HEK293 (cell line): ENCODE measurements at regions not wholly inside any gene's neighbourhood (a gene's known extent, or its start where the extent isn't known, plus 50 kb on each side); places are given as distances from the start of the nearest gene placed in this dataset.

ENCODE experiments used
- CTCF ChIA-PET: fragments of 350-600 bp; formaldehyde crosslinking; extraction: SDS; loops from one replicate; lab custom pipeline; 2021; ENCODE audit warnings: antibody characterized with exemption; lab: Yijun Ruan, JAX
- POLR2A ChIA-PET: fragments of 300-600 bp; formaldehyde crosslinking; extraction: SDS; loops from one replicate; lab custom pipeline; 2020; ENCODE audit warnings: antibody characterized with exemption, inconsistent platforms; lab: Yijun Ruan, JAX
- H3K27ac ChIP-seq: fragments of 200-500 bp; sonication (Bioruptor generic); 2 replicates; pipeline ENCODE4 v1.5.1; 2014; ENCODE audit warnings: low read depth, low read length, control low read depth, inconsistent platforms; ENCODE audit errors: extremely low read depth
- H3K36me3 ChIP-seq, 2 experiments: fragments of 200-500 bp in 1 of 2; sonication (Bioruptor generic) in 1 of 2; 1 replicate in 1 of 2; 2 replicates in 1 of 2; pipeline ENCODE4 v1.5.1; 2014 to 2017; ENCODE audit warnings: inconsistent platforms in 2 of 2, low read length in 2 of 2; ENCODE audit not compliant: control insufficient read depth in 2 of 2, insufficient read depth in 1 of 2
- H3K4me1 ChIP-seq: fragments of 200-500 bp; sonication (Bioruptor generic); 2 replicates; pipeline ENCODE4 v1.5.1; 2014; ENCODE audit warnings: mild to moderate bottlenecking, low read length, inconsistent platforms; ENCODE audit not compliant: control insufficient read depth, insufficient read depth
- H3K4me3 ChIP-seq: 2 replicates; pipeline ENCODE4 v1.5.1; 2011; ENCODE audit warnings: low read depth, mild to moderate bottlenecking, control low read depth, low read length, moderate library complexity
- H3K9me3 ChIP-seq: fragments of 200-500 bp; sonication (Bioruptor generic); 2 replicates; pipeline ENCODE4 v1.5.1; 2014; ENCODE audit warnings: low read depth, low read length, inconsistent platforms; ENCODE audit not compliant: control insufficient read depth, insufficient read depth
- BCL11B ChIP-seq: fragments of 450-650 bp; formaldehyde crosslinking; IDR thresholded peaks from 2 replicates; pipeline ENCODE4 v1.5.1; 2016; ENCODE audit warnings: low read depth, missing biosample characterization, missing genetic modification characterization
- HOXA7 ChIP-seq: sonication (generic); formaldehyde crosslinking; IDR thresholded peaks from 2 replicates; pipeline ENCODE4 v1.8.1; 2022; ENCODE audit warnings: missing genetic modification reagents, borderline replicate concordance
- OVOL3 ChIP-seq: fragments of 450-650 bp; formaldehyde crosslinking; IDR thresholded peaks from 2 replicates; pipeline ENCODE4 v1.5.1; 2016; ENCODE audit warnings: missing biosample characterization, missing genetic modification characterization
- REPIN1 ChIP-seq: fragments of 450-650 bp; formaldehyde crosslinking; IDR thresholded peaks from 2 replicates; pipeline ENCODE4 v1.5.1; 2017; ENCODE audit warnings: missing biosample characterization, missing genetic modification characterization, low read depth
- ZBTB48 ChIP-seq: fragments of 450-650 bp; formaldehyde crosslinking; IDR thresholded peaks from 2 replicates; pipeline ENCODE4 v1.5.1; 2016; ENCODE audit warnings: missing biosample characterization, missing genetic modification characterization
- ZFP3 ChIP-seq: fragments of 450-650 bp; formaldehyde crosslinking; IDR thresholded peaks from 2 replicates; pipeline ENCODE4 v1.5.1; 2016; ENCODE audit warnings: low read depth, missing biosample characterization, missing genetic modification characterization
- ZNF114 ChIP-seq: fragments of 450-650 bp; formaldehyde crosslinking; IDR thresholded peaks from 2 replicates; pipeline ENCODE4 v1.5.0; 2017; ENCODE audit warnings: missing biosample characterization, missing genetic modification characterization
- ZNF133 ChIP-seq: fragments of 450-650 bp; formaldehyde crosslinking; IDR thresholded peaks from 2 replicates; pipeline ENCODE4 v1.5.1; 2016; ENCODE audit warnings: missing biosample characterization, missing genetic modification characterization
- ZNF140 ChIP-seq: fragments of 450-650 bp; formaldehyde crosslinking; IDR thresholded peaks from 2 replicates; pipeline ENCODE4 v1.5.1; 2016; ENCODE audit warnings: missing biosample characterization, missing genetic modification characterization
- ZNF19 ChIP-seq: fragments of 450-650 bp; formaldehyde crosslinking; IDR thresholded peaks from 2 replicates; pipeline ENCODE4; 2016; ENCODE audit warnings: missing biosample characterization, missing genetic modification characterization, low read depth
- ZNF311 ChIP-seq: fragments of 450-650 bp; formaldehyde crosslinking; IDR thresholded peaks from 2 replicates; pipeline ENCODE4 v1.5.1; 2017; ENCODE audit warnings: missing biosample characterization, missing genetic modification characterization, borderline replicate concordance
- ZNF514 ChIP-seq: fragments of 450-650 bp; formaldehyde crosslinking; IDR thresholded peaks from 2 replicates; pipeline ENCODE4 v1.5.1; 2016; ENCODE audit warnings: missing biosample characterization, missing genetic modification characterization
- ZNF529 ChIP-seq: fragments of 450-650 bp; formaldehyde crosslinking; IDR thresholded peaks from 2 replicates; pipeline ENCODE4 v1.5.1; 2017; ENCODE audit warnings: missing genetic modification characterization, missing biosample characterization; ENCODE audit not compliant: insufficient replicate concordance
- ZNF530 ChIP-seq: fragments of 450-650 bp; formaldehyde crosslinking; IDR thresholded peaks from 2 replicates; pipeline ENCODE4 v1.5.1; 2016; ENCODE audit warnings: low read depth, missing biosample characterization, missing genetic modification characterization
- ZNF548 ChIP-seq: fragments of 450-650 bp; formaldehyde crosslinking; IDR thresholded peaks from 2 replicates; pipeline ENCODE4 v1.5.1; 2016; ENCODE audit warnings: missing biosample characterization, missing genetic modification characterization
- ZNF558 ChIP-seq: fragments of 450-650 bp; formaldehyde crosslinking; IDR thresholded peaks from 2 replicates; pipeline ENCODE4 v1.5.1; 2016; ENCODE audit warnings: missing biosample characterization, missing genetic modification characterization
- ZNF621 ChIP-seq: fragments of 450-650 bp; formaldehyde crosslinking; IDR thresholded peaks from 2 replicates; pipeline ENCODE4 v1.5.1; 2017; ENCODE audit warnings: missing biosample characterization, missing genetic modification characterization
- ZNF670 ChIP-seq: fragments of 450-650 bp; formaldehyde crosslinking; IDR thresholded peaks from 2 replicates; pipeline ENCODE4 v1.5.1; 2016; ENCODE audit warnings: missing biosample characterization, missing genetic modification characterization, low read depth
- ZNF701 ChIP-seq: fragments of 450-650 bp; formaldehyde crosslinking; IDR thresholded peaks from 2 replicates; pipeline ENCODE4 v1.5.1; 2016; ENCODE audit warnings: missing biosample characterization, missing genetic modification characterization
- ZNF776 ChIP-seq: fragments of 450-650 bp; formaldehyde crosslinking; IDR thresholded peaks from 2 replicates; pipeline ENCODE4 v1.5.0; 2017; ENCODE audit warnings: missing biosample characterization, missing genetic modification characterization, borderline replicate concordance
- ZNF785 ChIP-seq: fragments of 450-650 bp; formaldehyde crosslinking; IDR thresholded peaks from 2 replicates; pipeline ENCODE4 v1.5.1; 2016; ENCODE audit warnings: missing biosample characterization, missing genetic modification characterization
- ZNF830 ChIP-seq: fragments of 450-650 bp; IDR thresholded peaks from 2 replicates; pipeline ENCODE4 v1.5.0; 2018; ENCODE audit warnings: missing biosample characterization, missing genetic modification characterization, low read depth, mild to moderate bottlenecking, moderate library complexity
- TF ChIP-seq, protein P1 (sequence below): fragments of 450-650 bp; formaldehyde crosslinking; IDR thresholded peaks from 2 replicates; pipeline ENCODE4 v1.5.1; 2017; ENCODE audit warnings: missing biosample characterization, missing genetic modification characterization
- TF ChIP-seq, protein P2 (sequence below): fragments of 450-650 bp; formaldehyde crosslinking; IDR thresholded peaks from 2 replicates; pipeline ENCODE4 v1.5.1; 2016; ENCODE audit warnings: missing biosample characterization, missing genetic modification characterization
- TF ChIP-seq, protein P3 (sequence below): fragments of 450-650 bp; IDR thresholded peaks from 2 replicates; pipeline ENCODE4 v1.5.1; 2018; ENCODE audit warnings: missing biosample characterization, missing genetic modification characterization

DNA sequence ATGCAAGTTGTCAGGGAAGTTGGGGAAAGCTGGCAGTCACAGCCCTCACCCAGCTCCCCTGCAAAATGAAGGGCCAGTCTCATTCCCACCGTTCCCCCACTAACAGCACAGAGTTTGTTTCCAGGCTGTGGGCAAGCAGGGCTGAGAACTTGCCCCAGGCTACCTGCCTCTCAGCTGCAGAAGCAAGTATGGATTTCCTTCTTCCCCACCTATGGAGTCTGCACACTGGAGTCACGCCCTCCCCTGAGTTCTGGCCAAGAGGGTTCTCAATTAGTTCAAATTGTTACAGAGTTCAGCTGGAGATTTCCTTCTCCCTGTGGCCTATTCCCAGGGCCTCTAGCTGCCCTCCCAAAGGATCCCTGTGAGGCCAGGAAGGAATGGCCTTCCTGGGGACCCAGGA, 90.1 kb upstream of the ATP11B start (continued):
- TF ChIP-seq HOXA7: no peak
- TF ChIP-seq ZNF133: no peak
- TF ChIP-seq ZNF530 (tag by site-specific recombination): no peak
- no peak for TF ChIP-seq ZNF558

DNA sequence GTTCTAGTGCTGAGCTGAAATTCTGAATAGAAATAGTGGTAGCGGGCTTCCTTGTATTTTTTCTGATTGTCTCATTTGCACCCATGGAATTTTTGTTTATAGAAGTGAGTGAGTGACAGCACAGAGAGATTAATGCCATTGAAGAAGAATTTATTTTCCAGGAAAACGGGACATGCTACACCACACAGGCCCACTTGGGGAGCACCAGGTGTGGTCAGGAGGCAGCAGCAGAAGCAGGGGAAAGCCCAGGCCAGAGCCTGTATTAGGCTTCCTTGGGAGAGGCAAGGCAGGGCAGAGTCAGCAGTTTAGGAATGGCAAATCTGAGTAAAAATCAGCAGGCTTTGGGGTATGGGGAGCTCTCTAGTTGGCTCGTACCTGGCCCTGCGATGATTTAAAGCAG, 88.4 kb upstream of the ATP11B start:
- no peaks in the 10 kb centered on the region for H3K9me3 ChIP-seq
- no peak overlapping the region for H3K4me3 ChIP-seq
- H3K27ac ChIP-seq: no peak overlapping the region
- H3K4me1 ChIP-seq: no peaks in the 10 kb centered on the region
- H3K36me3 ChIP-seq: no peaks in the 10 kb centered on the region
- TF ChIP-seq ZNF830 (tag by site-specific recombination) (no peak), ZNF529 (no peak), ZNF670 (no peak), ZNF514 (tag by site-specific recombination) (no peak), BCL11B (tag by site-specific recombination) (no peak)
- POLR2A ChIA-PET: no interaction called here
- CTCF ChIA-PET: interaction anchor here (0.5 to 2.1 kb wide), 3 partner anchors 8 to 821 kb away, joined by 3 to 7 read pairs (median 4); no protein-coding TSS in a partner anchor

DNA sequence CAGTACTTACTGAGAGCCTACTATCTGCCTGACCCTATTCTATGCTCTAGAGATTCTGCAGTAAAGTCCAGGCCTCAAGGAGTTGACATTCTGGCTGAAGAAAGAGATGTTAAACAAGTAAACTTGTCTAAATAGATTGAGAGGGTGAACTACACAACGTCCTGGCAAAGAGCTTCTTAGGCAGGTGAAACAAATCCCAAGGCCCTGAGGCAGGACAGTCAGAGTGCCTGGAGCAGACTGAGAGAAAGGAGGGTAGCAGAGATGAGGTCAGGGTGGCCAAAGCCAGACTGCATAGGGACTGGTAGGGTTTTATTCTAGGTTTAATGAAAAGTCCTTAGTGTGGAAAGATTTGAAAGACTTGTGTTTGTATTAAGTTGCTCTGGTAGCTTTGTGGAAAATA, 84.5 kb upstream of the ATP11B start:
- Histone ChIP-seq H3K4me1 (no peaks in the 10 kb centered on the region), H3K4me3 (no peak overlapping the region), H3K9me3 (no peaks in the 10 kb centered on the region), H3K36me3 (no peaks in the 10 kb centered on the region)
- ChIA-PET CTCF (interaction anchor here (0.6 to 1.0 kb wide), 3 partner anchors 25 to 550 kb away, joined by 3 to 6 read pairs (median 4); no protein-coding TSS in a partner anchor), POLR2A (no interaction called here)
- TF ChIP-seq ZNF776 (tag by site-specific recombination) (no peak), OVOL3 (tag by site-specific recombination) (no peak), ZNF548 (tag by site-specific recombination) (no peak), ZNF311 (tag by site-specific recombination) (no peak), ZNF785 (tag by site-specific recombination) (no peak), ZFP3 (no peak), ZBTB48 (tag by site-specific recombination) (no peak), ZNF701 (tag by site-specific recombination) (no peak), HOXA7 (no peak), ZNF621 (no peak), ZNF140 (tag by site-specific recombination) (no peak), ZNF19 (tag by site-specific recombination) (no peak), ZNF114 (tag by site-specific recombination) (no peak), REPIN1 (tag by site-specific recombination) (no peak)
- TF ChIP-seq, protein P1, sequence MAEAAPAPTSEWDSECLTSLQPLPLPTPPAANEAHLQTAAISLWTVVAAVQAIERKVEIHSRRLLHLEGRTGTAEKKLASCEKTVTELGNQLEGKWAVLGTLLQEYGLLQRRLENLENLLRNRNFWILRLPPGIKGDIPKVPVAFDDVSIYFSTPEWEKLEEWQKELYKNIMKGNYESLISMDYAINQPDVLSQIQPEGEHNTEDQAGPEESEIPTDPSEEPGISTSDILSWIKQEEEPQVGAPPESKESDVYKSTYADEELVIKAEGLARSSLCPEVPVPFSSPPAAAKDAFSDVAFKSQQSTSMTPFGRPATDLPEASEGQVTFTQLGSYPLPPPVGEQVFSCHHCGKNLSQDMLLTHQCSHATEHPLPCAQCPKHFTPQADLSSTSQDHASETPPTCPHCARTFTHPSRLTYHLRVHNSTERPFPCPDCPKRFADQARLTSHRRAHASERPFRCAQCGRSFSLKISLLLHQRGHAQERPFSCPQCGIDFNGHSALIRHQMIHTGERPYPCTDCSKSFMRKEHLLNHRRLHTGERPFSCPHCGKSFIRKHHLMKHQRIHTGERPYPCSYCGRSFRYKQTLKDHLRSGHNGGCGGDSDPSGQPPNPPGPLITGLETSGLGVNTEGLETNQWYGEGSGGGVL: no peak
- TF ChIP-seq, protein P2, sequence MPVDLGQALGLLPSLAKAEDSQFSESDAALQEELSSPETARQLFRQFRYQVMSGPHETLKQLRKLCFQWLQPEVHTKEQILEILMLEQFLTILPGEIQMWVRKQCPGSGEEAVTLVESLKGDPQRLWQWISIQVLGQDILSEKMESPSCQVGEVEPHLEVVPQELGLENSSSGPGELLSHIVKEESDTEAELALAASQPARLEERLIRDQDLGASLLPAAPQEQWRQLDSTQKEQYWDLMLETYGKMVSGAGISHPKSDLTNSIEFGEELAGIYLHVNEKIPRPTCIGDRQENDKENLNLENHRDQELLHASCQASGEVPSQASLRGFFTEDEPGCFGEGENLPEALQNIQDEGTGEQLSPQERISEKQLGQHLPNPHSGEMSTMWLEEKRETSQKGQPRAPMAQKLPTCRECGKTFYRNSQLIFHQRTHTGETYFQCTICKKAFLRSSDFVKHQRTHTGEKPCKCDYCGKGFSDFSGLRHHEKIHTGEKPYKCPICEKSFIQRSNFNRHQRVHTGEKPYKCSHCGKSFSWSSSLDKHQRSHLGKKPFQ (tag by site-specific recombination): no peak
- TF ChIP-seq, protein P3, sequence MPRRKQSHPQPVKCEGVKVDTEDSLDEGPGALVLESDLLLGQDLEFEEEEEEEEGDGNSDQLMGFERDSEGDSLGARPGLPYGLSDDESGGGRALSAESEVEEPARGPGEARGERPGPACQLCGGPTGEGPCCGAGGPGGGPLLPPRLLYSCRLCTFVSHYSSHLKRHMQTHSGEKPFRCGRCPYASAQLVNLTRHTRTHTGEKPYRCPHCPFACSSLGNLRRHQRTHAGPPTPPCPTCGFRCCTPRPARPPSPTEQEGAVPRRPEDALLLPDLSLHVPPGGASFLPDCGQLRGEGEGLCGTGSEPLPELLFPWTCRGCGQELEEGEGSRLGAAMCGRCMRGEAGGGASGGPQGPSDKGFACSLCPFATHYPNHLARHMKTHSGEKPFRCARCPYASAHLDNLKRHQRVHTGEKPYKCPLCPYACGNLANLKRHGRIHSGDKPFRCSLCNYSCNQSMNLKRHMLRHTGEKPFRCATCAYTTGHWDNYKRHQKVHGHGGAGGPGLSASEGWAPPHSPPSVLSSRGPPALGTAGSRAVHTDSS (tag by site-specific recombination): no peak
- TF ChIP-seq, all 188 proteins: peak for 0
- no peak overlapping the region for H3K27ac ChIP-seq
